ENCODE measurements at regions not wholly inside any gene's neighbourhood (a gene's known extent, or its start where the extent isn't known, plus 50 kb on each side); places are given as distances from the start of the nearest gene placed in this dataset.

- H3K9ac ChIP-seq (ENCODE audit: low read depth in 1 of 2, low read length in 2 of 2), result no peak overlapping the region
- no peaks in the 10 kb centered on the region for H3K9me3 ChIP-seq (ENCODE audit: control insufficient read depth in 1 of 2, low read length in 2 of 2)
- no peak overlapping the region for H3K4me3 ChIP-seq (ENCODE audit: low read depth in 1 of 2, low read length in 2 of 2)
- H3K27ac ChIP-seq (ENCODE audit: low read depth, low read length), result no peak overlapping the region
- no peaks in the 10 kb centered on the region for H3K27me3 ChIP-seq (ENCODE audit: control insufficient read depth in 1 of 2, insufficient read depth in 2 of 2, low read length in 2 of 2)
- H3K36me3 ChIP-seq (ENCODE audit: control insufficient read depth in 1 of 2, insufficient read depth in 2 of 2, low read length in 2 of 2), result no peaks in the 10 kb centered on the region
- H3K4me1 ChIP-seq (ENCODE audit: control insufficient read depth in 1 of 2, insufficient read depth in 2 of 2, low read length in 2 of 2), result peaks cover 2 to 8% of the 10 kb centered on the region in 2 donors
These were observed 162.2 kb upstream of the CHST15 start for GRCh38 chr10:124255556-124255955.

GRCh38 chr10:124254490-124254889 lies 161.1 kb upstream of the CHST15 start:
- H3K9ac ChIP-seq (ENCODE audit: low read depth in 1 of 2, low read length in 2 of 2), result no peak overlapping the region
- H3K27me3 ChIP-seq (ENCODE audit: control insufficient read depth in 1 of 2, insufficient read depth in 2 of 2, low read length in 2 of 2), result no peaks in the 10 kb centered on the region
- no peaks in the 10 kb centered on the region for H3K9me3 ChIP-seq (ENCODE audit: control insufficient read depth in 1 of 2, low read length in 2 of 2)
- no peak overlapping the region for H3K4me3 ChIP-seq (ENCODE audit: low read depth in 1 of 2, low read length in 2 of 2)
- no peak overlapping the region for H3K27ac ChIP-seq (ENCODE audit: low read depth, low read length)
- peaks cover 6 to 9% of the 10 kb centered on the region in 2 donors for H3K4me1 ChIP-seq (ENCODE audit: control insufficient read depth in 1 of 2, insufficient read depth in 2 of 2, low read length in 2 of 2)
- H3K36me3 ChIP-seq (ENCODE audit: control insufficient read depth in 1 of 2, insufficient read depth in 2 of 2, low read length in 2 of 2), result no peaks in the 10 kb centered on the region

- Histone ChIP-seq H3K9me3 (ENCODE audit: control insufficient read depth in 1 of 2, low read length in 2 of 2) (no peaks in the 10 kb centered on the region), H3K36me3 (ENCODE audit: control insufficient read depth in 1 of 2, insufficient read depth in 2 of 2, low read length in 2 of 2) (no peaks in the 10 kb centered on the region), H3K27ac (ENCODE audit: low read depth, low read length) (no peak overlapping the region), H3K27me3 (ENCODE audit: control insufficient read depth in 1 of 2, insufficient read depth in 2 of 2, low read length in 2 of 2) (no peaks in the 10 kb centered on the region), H3K9ac (ENCODE audit: low read depth in 1 of 2, low read length in 2 of 2) (no peak overlapping the region), H3K4me3 (ENCODE audit: low read depth in 1 of 2, low read length in 2 of 2) (no peak overlapping the region), H3K4me1 (ENCODE audit: control insufficient read depth in 1 of 2, insufficient read depth in 2 of 2, low read length in 2 of 2) (peaks cover 6 to 9% of the 10 kb centered on the region in 2 donors)
These were observed 159.6 kb upstream of the CHST15 start for GRCh38 chr10:124253006-124253405.

- Histone ChIP-seq H3K9me3 (ENCODE audit: control insufficient read depth in 1 of 2, low read length in 2 of 2) (no peaks in the 10 kb centered on the region), H3K9ac (ENCODE audit: low read depth in 1 of 2, low read length in 2 of 2) (no peak overlapping the region), H3K27me3 (ENCODE audit: control insufficient read depth in 1 of 2, insufficient read depth in 2 of 2, low read length in 2 of 2) (no peaks in the 10 kb centered on the region), H3K4me3 (ENCODE audit: low read depth in 1 of 2, low read length in 2 of 2) (no peak overlapping the region), H3K36me3 (ENCODE audit: control insufficient read depth in 1 of 2, insufficient read depth in 2 of 2, low read length in 2 of 2) (no peaks in the 10 kb centered on the region), H3K4me1 (ENCODE audit: control insufficient read depth in 1 of 2, insufficient read depth in 2 of 2, low read length in 2 of 2) (peaks cover 6 to 9% of the 10 kb centered on the region in 2 donors), H3K27ac (ENCODE audit: low read depth, low read length) (no peak overlapping the region)
These were observed 158.8 kb upstream of the CHST15 start for GRCh38 chr10:124252097-124252715.

- H3K27ac ChIP-seq (ENCODE audit: low read depth, low read length), result no peak overlapping the region
- H3K9ac ChIP-seq (ENCODE audit: low read depth in 1 of 2, low read length in 2 of 2), result no peak overlapping the region
- H3K9me3 ChIP-seq (ENCODE audit: control insufficient read depth in 1 of 2, low read length in 2 of 2), result no peaks in the 10 kb centered on the region
- H3K4me3 ChIP-seq (ENCODE audit: low read depth in 1 of 2, low read length in 2 of 2), result no peak overlapping the region
- H3K4me1 ChIP-seq (ENCODE audit: control insufficient read depth in 1 of 2, insufficient read depth in 2 of 2, low read length in 2 of 2), result peaks cover 6 to 9% of the 10 kb centered on the region in 2 donors
- no peaks in the 10 kb centered on the region for H3K36me3 ChIP-seq (ENCODE audit: control insufficient read depth in 1 of 2, insufficient read depth in 2 of 2, low read length in 2 of 2)
- H3K27me3 ChIP-seq (ENCODE audit: control insufficient read depth in 1 of 2, insufficient read depth in 2 of 2, low read length in 2 of 2), result no peaks in the 10 kb centered on the region
These were observed 158.1 kb upstream of the CHST15 start for GRCh38 chr10:124251317-124252065.

- Histone ChIP-seq H3K36me3 (ENCODE audit: control insufficient read depth in 1 of 2, insufficient read depth in 2 of 2, low read length in 2 of 2) (no peaks in the 10 kb centered on the region), H3K27me3 (ENCODE audit: control insufficient read depth in 1 of 2, insufficient read depth in 2 of 2, low read length in 2 of 2) (no peaks in the 10 kb centered on the region), H3K9ac (ENCODE audit: low read depth in 1 of 2, low read length in 2 of 2) (no peak overlapping the region), H3K4me3 (ENCODE audit: low read depth in 1 of 2, low read length in 2 of 2) (no peak overlapping the region), H3K27ac (ENCODE audit: low read depth, low read length) (no peak overlapping the region), H3K9me3 (ENCODE audit: control insufficient read depth in 1 of 2, low read length in 2 of 2) (no peaks in the 10 kb centered on the region), H3K4me1 (ENCODE audit: control insufficient read depth in 1 of 2, insufficient read depth in 2 of 2, low read length in 2 of 2) (peaks cover 6 to 9% of the 10 kb centered on the region in 2 donors)
These were observed 157.1 kb upstream of the CHST15 start for GRCh38 chr10:124250506-124250905.

GRCh38 chr10:124249812-124250432 lies 156.5 kb upstream of the CHST15 start:
- no peaks in the 10 kb centered on the region for H3K36me3 ChIP-seq (ENCODE audit: control insufficient read depth in 1 of 2, insufficient read depth in 2 of 2, low read length in 2 of 2)
- H3K9ac ChIP-seq (ENCODE audit: low read depth in 1 of 2, low read length in 2 of 2), result no peak overlapping the region
- no peak overlapping the region for H3K4me3 ChIP-seq (ENCODE audit: low read depth in 1 of 2, low read length in 2 of 2)
- H3K4me1 ChIP-seq (ENCODE audit: control insufficient read depth in 1 of 2, insufficient read depth in 2 of 2, low read length in 2 of 2), result peaks cover 6 to 9% of the 10 kb centered on the region in 2 donors
- H3K27me3 ChIP-seq (ENCODE audit: control insufficient read depth in 1 of 2, insufficient read depth in 2 of 2, low read length in 2 of 2), result no peaks in the 10 kb centered on the region
- no peaks in the 10 kb centered on the region for H3K9me3 ChIP-seq (ENCODE audit: control insufficient read depth in 1 of 2, low read length in 2 of 2)
- H3K27ac ChIP-seq (ENCODE audit: low read depth, low read length), result no peak overlapping the region

GRCh38 chr10:124249196-124249595 lies 155.8 kb upstream of the CHST15 start:
- no peak overlapping the region for H3K27ac ChIP-seq (ENCODE audit: low read depth, low read length)
- peaks cover 6 to 9% of the 10 kb centered on the region in 2 donors for H3K4me1 ChIP-seq (ENCODE audit: control insufficient read depth in 1 of 2, insufficient read depth in 2 of 2, low read length in 2 of 2)
- H3K4me3 ChIP-seq (ENCODE audit: low read depth in 1 of 2, low read length in 2 of 2), result no peak overlapping the region
- no peak overlapping the region for H3K9ac ChIP-seq (ENCODE audit: low read depth in 1 of 2, low read length in 2 of 2)
- H3K9me3 ChIP-seq (ENCODE audit: control insufficient read depth in 1 of 2, low read length in 2 of 2), result no peaks in the 10 kb centered on the region
- H3K36me3 ChIP-seq (ENCODE audit: control insufficient read depth in 1 of 2, insufficient read depth in 2 of 2, low read length in 2 of 2), result no peaks in the 10 kb centered on the region
- no peaks in the 10 kb centered on the region for H3K27me3 ChIP-seq (ENCODE audit: control insufficient read depth in 1 of 2, insufficient read depth in 2 of 2, low read length in 2 of 2)

- Histone ChIP-seq H3K9ac (ENCODE audit: low read depth in 1 of 2, low read length in 2 of 2) (no peak overlapping the region), H3K9me3 (ENCODE audit: control insufficient read depth in 1 of 2, low read length in 2 of 2) (no peaks in the 10 kb centered on the region), H3K36me3 (ENCODE audit: control insufficient read depth in 1 of 2, insufficient read depth in 2 of 2, low read length in 2 of 2) (no peaks in the 10 kb centered on the region), H3K27ac (ENCODE audit: low read depth, low read length) (no peak overlapping the region), H3K27me3 (ENCODE audit: control insufficient read depth in 1 of 2, insufficient read depth in 2 of 2, low read length in 2 of 2) (no peaks in the 10 kb centered on the region), H3K4me3 (ENCODE audit: low read depth in 1 of 2, low read length in 2 of 2) (no peak overlapping the region), H3K4me1 (ENCODE audit: control insufficient read depth in 1 of 2, insufficient read depth in 2 of 2, low read length in 2 of 2) (peaks cover 6 to 9% of the 10 kb centered on the region in 2 donors)
These were observed 155.0 kb upstream of the CHST15 start for GRCh38 chr10:124248056-124249045.
